ENCODE measurements at regions not wholly inside any gene's neighbourhood (a gene's known extent, or its start where the extent isn't known, plus 50 kb on each side); places are given as distances from the start of the nearest gene placed in this dataset.

DNA sequence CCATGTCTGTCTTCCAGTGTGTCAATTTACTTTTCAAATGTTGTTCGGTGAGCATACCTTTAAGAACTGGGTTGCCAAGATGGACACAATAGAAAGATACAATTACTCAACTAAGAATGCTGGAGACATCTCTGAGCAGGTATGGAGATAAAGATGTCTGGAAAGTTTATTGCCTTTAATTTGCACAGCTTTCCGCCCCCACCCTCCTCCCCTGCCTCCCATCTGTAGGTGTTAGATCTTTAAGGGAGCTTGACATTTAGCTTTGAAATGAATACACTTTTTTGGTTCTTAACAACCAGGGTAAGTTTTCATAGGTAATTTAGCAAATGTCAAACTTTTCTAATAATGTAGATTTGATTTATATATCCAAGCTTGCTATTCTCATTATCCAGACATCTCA, 104.4 kb downstream of the BTBD3 start:
- no peak for DNase-seq (ENCODE audit: low spot score)

DNA sequence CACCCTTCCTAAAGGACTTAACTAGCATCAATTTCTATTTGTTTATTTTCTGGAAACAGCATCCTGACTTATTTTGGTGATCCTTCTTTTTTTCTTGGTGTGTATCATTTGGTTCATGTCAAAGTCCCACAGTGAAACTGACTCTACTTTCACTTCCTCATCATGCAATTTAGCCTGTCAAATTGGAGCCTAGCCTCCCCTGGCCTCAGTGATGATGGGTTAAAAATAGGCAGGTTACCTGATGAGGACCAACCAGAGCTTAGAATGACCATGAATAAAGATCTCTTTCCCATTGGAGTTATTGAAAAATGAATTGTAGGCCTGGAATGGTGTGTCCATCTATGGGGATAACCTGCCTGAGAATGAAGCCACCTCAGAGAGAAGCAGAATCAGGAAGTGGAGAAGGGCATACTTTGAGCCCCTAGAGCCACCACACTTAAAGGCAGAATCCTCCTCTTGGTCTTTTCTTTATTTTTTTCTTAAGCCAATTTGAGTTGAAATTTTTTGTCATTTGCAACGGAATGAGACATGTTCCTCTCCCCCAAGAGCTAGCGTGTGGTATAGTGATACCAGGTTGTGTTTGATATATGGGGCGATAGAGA, 105.6 kb downstream of the BTBD3 start:
- DNase-seq (ENCODE audit: low spot score), result no peak

DNA sequence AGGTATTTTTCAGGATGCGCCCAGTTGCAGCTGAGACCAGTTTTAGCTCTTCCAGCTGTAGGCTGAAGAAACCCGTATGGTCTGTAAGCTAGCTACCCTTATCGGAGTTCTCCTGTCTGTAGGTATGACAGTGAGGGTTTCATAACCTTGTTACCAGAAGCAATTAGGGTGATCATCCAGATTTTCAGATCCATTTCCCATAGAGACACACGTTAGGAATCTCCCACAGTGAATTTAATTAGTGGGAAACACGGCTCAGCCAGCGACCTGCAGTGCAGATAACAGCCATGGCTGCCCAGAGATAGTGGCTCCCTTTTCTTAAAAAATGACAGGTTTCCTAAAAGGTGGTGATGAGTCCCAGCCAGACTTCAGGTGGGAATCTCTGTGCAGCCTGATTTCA, 111.1 kb downstream of the BTBD3 start:
- DNase-seq (ENCODE audit: low spot score), result no peak

DNA sequence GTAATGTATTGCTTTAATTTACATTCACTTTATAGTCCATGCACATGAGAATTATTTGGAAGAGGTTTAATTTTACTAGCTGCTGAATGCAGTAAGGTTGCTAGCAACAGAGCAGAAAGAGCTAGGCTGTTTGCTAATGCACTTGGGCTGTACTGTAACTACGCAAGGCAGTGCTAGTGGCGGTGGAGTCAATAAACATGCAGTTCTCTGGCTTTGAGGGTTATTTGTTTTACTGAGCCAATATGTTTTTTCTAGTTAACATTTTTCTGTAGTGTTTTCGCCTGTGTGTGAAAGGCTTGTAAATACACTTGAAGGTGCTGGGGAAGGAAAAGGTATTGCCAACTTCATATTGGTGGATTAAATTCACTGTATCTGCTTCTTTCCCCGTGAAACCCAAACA, 112.8 kb downstream of the BTBD3 start:
- DNase-seq (ENCODE audit: low spot score), result no peak

DNA sequence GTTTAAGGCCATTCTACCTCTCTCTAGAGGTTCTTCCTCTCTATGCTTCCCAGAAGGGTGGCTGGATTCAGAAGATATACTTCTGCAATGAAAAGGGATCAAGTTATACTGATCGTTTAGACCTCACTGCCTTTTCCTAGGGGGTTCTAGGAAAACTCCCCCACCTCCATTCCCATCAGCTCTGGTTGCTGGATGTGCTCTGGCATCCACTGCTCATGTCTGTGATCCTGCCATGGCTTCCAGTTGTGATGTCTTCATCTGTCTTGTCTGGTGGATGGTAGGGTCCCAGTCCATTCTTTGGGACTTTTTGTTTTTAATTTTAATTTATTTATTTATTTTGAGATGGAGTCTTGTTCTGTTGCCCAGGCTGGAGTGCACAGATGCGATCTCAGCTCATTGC, 118.4 kb downstream of the BTBD3 start:
- no peak for DNase-seq (ENCODE audit: low spot score)

DNA sequence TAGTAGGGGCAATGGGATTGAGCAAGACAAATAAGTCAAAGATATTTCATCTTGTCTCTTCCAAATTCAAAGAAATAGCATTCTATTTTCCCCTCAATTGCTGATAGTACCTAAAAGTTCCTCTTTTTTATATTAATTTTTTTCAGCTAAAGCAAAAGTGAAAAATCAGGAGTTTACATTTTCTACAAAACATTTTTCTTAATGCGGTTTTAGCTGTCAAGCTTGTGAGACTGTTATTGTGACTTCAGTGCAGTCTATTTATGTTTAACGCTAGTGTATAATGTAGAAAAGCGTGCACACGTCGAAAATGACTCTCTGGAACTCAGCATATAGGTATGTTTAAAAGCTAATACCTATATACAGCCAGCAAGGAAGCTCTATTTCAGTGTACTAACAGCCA, 119.8 kb downstream of the BTBD3 start:
- no peak for DNase-seq (ENCODE audit: low spot score)

DNA sequence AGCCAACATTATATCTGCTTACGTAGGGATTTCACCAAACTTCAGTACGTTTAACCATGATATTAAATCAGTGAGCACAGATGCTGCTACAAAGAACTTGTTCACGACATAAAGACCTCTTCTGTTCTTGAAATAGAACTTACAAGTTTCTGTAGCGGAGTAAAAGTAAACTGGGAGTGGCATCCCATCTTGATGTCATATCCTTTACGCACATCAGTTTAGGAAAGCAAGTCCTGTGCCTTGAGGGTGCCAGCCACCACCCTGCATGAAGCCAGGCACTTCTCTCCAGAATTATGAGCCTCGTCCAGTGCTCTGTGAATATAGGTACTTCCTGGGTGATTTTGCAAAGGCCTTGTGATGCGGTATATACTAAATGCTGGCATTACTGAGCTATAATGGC, 122.6 kb downstream of the BTBD3 start:
- no peak for DNase-seq (ENCODE audit: low spot score)

DNA sequence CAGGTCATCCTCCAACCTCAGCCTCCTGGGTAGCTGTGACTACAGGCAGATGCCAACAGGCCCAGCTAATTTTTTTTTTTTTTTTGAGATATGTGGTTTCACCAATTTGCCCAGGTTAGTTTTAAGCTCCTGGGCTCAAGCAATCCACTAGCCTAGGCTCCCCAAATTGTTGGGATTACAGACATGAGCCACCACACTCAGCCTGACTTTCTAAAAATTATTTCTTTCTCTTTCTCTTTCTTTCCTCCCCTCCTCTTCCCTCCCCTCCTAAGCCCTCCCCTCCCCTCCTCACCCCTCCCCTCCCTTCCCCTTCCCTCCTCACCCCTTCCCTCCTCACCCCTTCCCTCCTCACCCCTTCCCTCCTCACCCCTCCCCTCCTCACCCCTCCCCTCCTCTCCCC, 127.3 kb downstream of the BTBD3 start:
- DNase-seq (ENCODE audit: low spot score), result no peak

DNA sequence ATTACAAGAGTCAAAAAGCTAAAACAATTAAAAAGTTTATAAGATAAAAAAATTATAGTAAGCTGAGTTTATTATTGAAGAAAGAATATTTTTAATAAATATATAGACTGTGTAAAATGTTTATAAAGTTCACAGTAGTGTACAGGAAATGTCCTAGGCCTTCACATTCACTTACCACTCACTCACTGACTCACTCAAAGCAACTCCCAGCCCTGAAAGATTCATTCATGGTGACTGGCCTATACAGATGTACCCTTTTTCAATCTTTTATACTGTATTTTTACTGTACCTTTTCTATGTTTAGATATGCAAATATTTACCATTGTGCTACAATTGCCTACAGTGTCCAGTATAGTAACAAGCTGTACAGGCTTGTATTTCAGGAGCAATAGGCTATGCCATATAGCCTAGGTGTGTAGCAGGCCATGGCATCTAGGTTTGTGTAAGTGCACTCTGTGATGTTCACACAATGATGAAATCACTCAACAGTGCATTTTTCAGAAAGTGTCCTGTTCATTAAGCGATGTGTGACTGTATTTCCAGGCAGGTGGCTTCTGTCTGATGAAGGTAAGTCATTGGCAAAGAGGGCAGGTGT, 130.2 kb downstream of the BTBD3 start:
- DNase-seq (ENCODE audit: low spot score), result no peak

DNA sequence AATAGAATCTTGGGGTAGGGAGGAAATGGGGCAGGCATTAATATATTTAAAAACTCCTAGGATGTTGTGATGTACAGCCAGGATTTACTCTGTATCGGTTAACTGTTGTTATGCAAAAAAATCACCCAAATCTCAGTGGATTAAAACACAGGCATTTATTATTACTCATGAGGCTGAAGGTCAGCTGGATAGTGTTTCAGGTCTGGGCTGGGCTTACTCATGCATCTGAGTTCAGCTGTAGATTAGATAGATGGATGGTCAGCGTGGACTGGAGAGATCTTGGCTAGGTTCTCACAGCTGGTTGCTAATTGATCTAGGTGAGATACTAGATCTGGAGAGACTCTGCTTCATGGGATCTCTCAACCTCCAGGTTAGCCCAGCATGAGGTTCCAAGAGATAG, 131.4 kb downstream of the BTBD3 start:
- DNase-seq (ENCODE audit: low spot score), result no peak

DNA sequence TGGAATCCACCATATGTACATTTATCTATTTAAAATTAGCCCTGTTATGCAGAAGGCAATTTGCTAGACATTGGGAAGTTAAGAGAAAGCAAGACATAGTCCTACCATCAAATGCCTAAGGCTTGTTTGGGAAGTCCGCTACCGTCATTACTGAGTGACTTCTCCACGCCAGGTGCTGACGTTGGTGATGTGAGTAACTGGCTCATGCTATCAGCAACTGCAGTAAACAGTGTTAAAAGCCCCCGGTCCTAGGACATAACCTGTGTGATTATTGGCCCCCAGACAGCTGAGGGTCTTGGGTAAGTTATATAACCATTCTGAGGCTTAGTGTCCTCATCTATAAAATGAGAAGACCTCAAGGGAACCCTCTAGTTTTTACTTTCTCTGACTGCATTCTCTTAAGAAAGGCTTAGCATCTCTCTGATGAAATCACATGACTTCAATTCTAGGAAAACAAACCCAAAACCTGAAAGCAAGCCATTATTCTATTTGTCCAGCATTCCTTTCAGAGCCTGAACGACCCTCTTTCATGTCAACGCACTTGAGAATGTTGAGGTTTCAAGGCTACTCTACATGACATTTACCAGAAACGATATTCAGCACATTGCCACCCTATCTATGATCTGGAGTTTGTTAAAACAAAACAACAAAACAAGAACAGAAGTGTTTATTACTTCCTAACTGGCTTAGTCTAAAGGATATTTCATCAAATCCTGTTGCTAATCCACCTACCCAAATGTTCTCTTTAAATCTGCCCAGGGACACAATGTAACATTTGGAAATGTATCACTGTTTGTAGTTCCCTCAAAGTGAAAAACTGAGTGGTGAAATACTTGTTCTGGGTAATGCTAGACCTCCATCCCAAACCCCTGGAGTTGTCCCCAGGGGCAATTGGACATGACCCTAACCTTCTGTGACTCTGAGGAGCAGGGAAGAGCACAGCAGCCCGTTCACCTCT, 133.8 kb downstream of the BTBD3 start:
- no peak for DNase-seq (ENCODE audit: low spot score)

DNA sequence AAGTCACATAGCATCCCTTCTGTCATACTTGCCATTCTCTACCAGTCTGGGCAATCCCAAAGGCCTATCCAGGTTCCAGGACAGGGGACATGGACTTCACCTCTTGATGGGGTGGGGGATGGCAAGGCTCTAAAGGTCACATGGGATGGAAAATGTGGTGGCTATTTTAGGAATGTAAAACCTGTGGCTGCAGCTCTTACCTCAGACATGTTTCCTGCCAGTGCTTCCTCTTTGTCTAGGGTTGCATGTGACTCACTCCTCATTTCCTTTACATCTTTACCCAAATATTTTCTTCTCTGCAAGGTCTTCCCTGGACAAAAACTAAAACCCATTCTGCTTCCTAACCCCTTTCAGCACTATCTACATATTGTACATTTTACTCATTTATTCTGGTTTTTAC, 135.7 kb downstream of the BTBD3 start:
- no peak for DNase-seq (ENCODE audit: low spot score)

DNA sequence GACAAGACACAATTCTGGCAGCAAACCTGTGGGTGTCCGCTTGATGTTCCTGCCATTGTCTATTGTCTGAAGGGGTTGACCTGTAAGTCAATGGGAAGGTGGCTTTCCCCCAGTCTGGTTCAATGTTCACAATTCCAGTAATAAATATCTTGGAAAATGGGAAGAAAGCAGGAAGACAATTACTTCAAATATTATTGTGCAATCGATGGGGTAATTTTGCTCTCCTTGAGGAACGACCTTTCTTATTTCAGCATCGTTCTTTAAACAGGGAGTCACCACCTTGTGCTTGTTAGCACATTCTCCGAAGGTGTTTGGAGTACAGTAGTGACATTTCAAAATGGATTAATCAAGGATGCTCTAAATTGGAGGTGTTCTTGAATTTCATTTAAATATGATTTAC, 136.9 kb downstream of the BTBD3 start:
- DNase-seq (ENCODE audit: low spot score), result no peak

DNA sequence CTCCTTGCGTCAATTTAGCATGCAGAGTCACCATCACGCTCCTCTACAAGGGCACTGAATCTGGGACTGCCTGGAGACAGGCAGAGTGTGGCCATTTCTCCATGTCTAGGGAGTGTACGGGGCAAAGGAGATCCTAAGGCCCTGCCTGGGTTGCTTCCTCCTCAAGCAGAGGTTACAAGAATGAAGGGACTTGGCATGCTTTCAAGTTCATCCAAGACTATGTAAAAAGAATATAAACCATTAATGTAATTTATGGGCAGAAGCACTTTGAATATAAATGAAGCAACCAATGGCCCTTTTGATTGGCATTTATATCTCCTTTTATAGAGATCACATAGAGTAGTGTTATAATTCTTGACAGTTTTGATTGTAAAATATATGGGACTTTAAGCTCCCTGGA, 137.5 kb downstream of the BTBD3 start:
- DNase-seq (ENCODE audit: low spot score), result no peak

DNA sequence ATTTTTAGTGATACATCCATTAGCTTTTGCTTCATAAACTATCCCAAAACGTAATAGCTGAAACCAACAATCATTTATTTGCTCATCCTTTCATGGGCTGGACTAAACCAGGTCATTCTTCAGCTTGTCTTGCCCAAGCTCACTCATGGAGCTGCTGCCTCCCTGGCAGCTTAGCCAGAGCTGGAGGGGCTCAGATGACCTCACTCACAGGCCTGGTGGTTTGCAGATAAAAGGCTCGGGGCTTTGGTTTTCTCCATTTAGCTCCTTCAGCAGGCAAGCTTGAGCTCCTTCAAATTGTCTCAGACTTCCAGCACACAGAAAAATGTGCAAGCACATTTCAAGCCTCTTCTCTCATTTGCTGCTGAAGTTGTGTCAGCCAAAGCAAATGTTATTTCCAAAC, 139.1 kb downstream of the BTBD3 start:
- DNase-seq (ENCODE audit: low spot score), result no peak

DNA sequence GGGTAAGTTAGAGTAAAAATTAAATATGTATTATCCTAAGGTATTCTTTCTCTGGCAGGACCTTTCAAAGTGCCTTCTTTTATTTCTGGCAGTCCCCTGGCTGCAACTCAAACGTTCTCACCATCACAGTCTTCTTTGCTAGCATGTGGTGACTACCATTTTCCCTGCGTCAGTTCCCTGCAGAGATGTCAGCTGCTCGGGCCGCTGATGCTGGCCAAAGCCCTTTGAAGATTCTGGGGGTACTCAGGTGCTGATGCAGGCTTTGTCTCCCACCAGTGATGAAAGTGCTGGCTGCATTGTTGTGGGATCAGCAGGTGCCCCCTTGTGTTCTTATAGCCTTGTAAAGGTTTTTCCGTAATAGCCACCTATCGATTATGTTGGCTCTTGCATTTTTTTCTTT, 140.1 kb downstream of the BTBD3 start:
- DNase-seq (ENCODE audit: low spot score), result no peak

DNA sequence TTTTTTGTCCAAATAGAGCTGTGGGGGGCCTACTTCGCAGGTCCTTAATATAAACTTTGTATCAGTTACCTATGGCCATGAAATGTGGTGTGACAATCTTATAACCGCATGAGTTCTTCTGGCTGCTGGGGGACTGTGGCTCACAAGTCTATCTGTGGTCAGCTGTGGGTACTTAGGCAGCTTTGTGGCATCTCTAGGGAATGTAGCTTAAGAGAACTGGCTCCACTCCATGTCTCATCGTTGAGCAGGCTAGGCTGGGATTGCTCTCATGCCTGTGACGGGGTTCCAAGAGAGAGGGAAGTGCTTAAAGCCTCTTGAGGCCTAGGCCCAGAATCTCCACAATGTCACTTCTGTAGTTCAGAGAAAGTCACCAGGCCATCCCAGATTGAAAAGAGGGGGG, 140.5 kb downstream of the BTBD3 start:
- DNase-seq (ENCODE audit: low spot score), result no peak

DNA sequence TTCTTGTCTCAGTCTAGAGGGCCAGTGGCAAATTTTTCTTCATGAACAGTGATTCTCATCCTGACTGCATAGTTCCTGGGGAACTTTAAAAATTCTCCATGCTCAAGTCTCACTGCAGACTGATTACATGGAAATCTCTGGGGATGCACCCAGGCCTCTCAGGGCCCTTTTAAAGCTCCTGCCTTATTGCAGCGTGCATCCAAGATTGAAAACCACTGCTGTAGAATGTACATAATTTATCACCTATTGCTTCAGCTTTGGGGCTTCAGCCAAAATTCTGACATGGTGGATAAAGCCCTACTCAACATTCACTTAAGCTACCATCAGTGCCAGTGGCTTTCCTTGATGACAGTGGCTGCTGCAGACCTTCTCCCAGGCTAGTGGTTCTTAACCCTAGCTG, 143.8 kb downstream of the BTBD3 start:
- DNase-seq (ENCODE audit: low spot score), result no peak

DNA sequence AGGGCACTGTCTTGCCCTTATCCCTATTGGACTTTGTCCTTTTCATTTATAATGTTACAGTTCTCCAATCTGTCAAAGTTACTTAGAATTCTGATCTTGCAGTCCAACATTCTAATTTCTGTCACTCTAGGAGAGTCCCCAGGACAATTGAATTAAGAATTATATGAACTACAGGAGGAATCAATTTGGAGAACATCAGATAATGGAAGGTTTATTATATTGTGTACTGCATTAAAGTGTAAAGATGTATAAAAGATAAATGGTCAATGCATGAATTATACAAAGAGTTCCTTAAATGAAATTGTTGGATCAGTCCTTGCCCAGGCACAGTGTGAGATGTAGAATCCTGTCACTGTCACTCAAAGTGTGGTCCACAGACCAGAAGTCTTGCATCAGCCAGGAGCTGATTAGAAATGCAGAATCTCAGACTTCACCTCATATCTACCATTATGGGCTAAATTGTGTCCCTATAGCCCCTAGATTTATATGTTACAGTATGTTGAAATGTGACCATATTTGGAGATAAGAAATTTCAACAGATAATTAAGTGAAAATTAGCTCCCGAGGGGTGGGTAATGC, 145.5 kb downstream of the BTBD3 start:
- DNase-seq (ENCODE audit: low spot score), result no peak

DNA sequence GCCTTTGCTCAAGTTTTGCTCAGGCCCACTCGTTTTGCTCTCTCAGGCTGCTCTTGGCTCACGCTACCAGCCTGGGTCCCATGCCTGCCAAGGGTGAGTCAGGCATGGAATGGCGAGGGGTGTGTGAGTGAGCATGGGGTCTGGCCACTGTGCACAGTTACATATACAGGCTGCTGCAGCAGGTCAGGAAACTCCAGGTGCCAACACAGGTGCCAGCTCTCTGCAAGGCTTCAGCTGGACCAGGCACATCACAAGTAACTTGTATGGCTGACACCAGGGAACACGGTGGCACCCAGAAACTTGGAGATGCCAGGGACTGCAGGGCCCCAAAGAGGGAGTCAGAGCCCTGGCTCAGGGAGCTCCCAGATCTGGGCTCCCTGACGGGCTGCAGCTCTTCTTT, 146.8 kb downstream of the BTBD3 start:
- DNase-seq (ENCODE audit: low spot score), result no peak

DNA sequence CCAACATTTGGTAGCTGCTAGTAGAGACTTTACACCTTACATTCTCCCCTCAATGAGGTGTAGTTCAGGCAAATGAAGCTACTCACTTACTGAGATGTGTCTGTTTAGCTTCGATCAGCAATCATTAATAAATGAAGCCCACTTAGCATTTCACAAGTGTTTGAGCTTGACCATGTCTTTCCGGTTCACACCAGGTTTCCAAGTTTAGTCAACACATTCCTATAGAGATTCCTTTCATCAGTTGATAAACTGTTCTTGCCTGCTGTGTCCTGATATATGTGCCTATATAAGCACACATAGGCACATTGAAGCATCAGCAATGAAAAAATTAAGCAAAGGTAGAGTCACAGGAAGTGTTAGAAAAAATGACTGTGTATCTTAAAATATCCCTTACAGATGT, 150.0 kb downstream of the BTBD3 start:
- no peak for DNase-seq (ENCODE audit: low spot score)

DNA sequence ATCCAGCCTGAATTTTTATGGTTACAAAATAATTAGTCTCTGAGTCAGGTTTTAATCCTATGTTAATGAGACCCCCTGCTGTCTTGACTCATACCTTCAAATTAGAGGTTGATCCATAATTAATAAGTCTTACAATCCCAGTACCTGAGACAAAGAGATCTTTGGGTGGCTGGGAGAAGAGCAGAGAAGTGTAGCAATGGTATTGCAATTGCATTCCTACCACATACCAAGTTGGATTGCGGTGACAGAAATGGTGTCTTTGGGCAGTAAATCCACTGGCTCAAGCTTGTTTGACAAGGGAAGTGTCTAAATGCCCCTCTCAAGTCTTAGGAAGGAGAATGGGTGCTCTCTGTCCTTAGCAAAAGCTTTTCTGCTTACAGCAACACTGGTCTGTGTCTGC, 150.4 kb downstream of the BTBD3 start:
- DNase-seq (ENCODE audit: low spot score), result no peak

DNA sequence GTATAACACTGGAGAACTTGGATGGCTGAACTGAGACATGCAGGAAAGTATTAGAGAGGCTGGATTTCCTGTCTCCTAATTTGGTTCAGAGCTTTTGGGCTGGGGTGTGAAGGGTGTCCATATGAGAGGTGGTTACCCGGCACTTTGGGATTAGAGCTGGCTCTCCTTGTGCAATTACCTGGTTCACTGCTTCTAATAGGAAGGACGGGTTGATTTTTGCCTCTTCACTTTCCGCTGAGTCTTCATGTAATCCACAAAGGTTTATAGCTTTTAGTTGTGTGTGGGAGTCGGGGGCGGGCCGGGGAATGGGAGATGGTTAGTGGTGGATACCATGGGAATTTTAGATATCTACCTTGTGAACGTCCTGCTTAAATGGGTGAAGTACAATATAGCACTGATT, 151.5 kb downstream of the BTBD3 start:
- DNase-seq (ENCODE audit: low spot score), result no peak

Data from HuH-7.5 (cell line).